T-helper 2 cell (primary cell): ENCODE measurements at regions not wholly inside any gene's neighbourhood (a gene's known extent, or its start where the extent isn't known, plus 50 kb on each side); places are given as distances from the start of the nearest gene placed in this dataset.
"Not testable (repeated sequence)": the region's sequence is repeated elsewhere in the genome, so short reads cannot be mapped to it uniquely, and the experiment has no call there.

Source experiments
- DNase-seq, 5 experiments: peaks; one replicate each; pipeline versions ENCODE4 v3.0.0 to v3.0.0-alpha.2; 2012 to 2022

DNA sequence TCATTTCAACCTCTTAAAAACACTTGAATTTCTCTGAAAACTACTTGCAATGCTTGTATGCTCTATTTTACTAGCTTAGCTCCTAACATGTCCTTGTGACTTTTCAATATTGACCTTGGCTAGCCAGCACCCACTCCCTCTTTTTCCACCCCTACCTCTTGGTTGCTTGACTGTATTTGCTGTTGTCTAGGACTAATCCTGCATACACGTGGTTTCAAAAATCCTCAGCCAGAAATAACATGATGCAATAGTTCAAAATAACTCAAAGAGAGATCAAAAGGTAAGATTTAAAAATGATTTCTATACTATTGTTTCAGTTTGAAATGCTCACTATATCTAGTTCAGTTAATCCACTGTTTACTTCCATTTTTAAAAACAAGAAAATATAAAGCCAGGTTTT, 102.3 kb upstream of the TBX18 start:
- DNase-seq: no peak

DNA sequence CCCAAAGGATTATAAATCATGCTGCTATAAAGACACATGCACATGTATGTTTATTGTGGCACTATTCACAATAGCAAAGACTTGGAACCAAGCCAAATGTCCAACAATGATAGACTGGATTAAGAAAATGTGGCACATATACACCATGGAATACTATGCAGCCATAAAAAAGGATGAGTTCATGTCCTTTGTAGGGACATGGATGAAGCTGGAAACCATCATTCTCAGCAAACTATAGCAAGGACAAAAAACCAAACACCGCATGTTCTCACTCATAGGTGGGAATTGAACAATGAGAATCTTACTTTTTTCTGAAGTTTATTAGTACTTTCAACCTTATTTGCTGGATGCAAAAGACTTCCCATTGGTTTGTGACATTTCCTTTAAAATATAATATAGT, 101.0 kb upstream of the TBX18 start:
- DNase-seq: not testable (repeated sequence)

DNA sequence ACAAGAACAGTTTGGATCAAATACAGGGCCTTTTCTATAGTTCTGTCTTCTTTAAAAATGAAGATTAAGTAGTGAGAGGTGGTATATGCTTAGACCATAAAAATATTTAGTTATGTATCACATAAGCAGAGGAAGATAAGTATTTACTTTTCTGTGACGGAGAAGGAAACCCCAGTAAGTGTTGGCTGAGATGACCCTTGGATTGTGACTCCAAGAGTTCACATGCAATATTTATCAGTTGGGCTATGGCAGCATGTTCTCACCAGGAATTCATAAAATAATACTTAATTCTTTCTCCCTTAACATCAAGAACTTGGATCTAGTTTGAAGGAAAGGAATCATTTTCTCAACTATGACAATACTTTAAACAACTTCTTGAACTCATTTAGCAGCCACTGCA, 98.4 kb upstream of the TBX18 start:
- DNase-seq: no peak

DNA sequence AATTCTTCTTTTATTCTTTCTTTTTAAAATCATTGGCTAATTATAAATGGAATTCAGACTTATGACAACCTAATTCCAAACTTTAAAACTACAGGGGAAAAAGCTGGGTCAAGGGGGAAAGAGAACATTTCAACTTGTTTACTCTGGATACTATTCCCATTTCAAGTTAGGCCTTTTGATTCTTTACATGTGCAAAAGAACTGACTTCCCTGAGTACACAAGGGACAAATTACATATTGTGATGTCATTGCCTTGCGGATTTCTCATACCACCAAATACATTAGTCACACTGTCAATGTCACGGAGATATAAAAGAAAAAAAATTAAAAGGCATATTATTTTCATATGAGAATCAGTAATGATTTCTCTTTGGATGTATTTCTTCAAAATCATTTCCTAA, 96.5 kb upstream of the TBX18 start:
- no peak for DNase-seq

DNA sequence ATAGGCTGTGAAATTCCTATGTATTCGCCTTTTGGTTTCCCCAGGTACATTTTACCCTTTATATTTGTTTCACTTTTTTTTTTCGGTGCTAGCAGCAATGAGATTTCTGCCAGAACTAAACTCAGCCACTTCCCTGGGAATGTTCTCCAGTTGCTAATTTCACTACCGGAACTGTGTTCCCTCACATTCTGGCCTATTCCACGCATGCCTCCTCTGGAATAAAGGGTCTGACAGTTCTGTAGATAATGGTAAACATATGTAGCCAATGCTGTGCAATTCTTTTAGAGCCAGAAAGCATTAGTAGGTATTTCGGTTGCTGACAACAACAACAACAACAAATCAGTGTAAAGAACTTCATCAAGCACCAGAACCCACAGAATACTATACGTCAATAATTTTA, 96.1 kb upstream of the TBX18 start:
- no peak for DNase-seq

DNA sequence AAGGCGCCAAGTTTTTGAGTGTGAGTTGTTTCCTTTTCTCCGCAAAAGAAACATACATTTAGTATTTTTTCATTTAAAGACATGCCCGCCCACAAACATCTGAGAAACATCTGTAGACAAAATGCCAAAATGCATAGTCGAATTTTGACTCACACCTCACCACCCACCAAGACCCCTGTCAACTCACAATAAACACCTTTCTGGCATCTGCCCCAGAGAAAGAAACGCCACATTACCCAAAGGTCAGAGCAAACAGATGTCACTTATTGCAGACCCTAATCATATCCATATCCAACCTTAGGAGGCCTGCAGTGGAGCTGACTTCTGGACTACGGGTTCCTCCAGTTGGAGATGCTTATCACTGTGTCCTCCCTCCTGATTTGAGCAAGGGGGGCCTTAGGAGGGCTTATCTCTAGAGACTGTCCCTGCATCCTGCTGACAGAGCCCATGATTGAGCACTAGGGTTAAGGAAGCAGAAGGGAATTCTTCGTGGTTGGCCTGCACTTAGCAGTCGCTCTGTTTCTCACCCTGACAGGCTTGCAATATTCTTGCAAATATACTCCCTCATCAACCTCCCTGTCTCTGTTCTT, 90.5 kb upstream of the TBX18 start:
- DNase-seq: no peak

DNA sequence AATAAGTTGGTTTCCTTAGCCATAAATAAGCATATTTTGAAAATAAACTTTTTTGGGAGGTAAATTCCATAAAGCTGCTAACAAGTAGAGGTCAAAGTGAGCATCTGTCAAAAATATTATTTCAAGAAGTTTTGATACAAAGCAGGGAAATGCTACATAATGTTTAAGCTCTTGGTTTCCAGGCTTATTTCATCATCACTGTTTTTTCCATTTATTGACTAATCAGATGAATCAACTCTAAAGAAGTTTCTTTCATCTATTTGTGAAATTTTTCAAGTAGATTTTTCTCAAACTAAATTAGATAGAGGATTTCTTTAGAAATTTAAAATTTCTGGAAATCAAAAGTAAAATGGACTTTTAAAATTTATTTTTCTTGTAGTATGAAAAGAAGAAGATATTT, 89.5 kb upstream of the TBX18 start:
- DNase-seq: no peak

DNA sequence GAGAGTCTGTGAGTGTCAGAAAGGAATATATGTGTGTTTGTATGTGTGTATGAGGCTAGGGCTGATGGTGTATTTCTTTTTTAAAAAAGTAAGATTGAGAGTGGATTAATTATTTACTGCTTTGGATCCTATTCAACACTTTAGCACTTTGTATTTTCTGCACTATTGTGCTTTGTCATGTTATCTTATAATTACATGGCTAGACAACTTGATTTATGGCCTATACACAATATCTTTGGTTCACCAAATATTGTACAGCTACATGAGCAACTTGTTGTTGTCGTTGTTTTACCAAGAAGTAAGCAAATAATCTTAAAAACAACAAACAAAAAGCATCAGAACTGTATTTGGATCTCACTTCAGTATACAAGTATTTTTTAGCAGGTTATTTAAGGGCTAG, 84.6 kb upstream of the TBX18 start:
- no peak for DNase-seq

DNA sequence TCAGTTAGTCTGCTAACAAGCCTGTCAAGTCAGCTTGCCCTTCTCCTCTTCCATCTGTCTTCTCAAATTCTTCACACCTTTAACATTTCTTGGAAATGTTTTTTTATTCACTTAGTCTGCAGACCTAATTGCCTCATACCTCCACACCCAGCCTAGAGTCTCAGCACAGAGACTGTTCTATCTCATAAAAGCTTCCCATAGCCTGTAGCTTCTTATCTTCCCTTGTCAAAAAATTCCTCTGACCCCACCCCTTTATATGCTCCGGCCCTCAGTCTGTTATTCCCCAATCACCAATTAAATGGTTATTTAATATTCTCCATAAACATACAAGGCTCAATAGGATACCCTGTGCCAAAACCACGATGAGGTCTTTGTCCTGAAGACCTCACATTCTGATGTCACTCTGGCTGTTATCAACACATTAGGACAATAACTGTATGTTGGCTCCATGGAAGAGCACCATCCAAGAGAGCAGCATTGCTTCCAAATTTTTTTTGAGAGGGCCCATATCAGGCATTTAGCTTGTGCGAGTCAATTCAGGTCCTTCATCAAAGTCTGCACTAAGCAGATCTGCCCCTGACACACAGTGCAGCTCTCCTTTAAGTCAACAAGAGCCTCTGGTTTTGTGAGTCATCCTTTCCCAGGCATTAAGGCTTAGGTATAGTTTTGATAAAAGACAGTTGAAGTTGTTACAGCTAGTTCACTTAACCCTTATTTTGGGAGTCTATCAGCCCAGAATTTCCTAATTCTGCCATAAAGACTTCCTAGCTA, 83.2 kb upstream of the TBX18 start:
- DNase-seq: no peak

DNA sequence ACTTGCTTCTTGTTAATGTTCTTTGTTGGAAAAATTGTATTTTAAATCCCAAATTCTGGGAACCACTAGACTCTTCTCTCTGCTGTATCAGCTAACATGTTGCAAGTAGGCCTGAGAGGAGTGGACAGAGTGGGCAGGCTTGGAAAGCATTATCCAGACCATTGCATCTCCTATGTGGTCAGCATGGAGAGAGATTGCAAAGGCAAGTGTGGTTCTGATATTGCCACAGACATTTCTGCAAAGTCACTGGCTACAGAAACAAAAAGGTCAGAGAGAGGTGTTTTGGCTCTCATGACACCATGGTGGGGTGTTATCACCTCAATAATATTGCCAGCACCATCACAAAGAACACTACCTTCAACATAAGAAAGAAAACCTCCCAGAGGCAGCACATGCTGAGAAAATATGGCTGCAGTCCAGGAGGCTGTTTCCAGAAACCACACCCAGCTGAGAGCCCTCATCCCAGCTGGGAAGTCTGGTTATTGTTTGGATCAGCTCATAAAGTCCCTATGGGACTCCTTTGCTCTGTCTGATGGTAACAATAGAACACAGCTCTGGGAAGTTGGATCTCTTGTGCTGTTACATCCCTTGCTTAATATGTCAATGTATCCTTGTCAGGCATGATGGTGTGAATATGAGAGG, 78.2 kb upstream of the TBX18 start:
- DNase-seq: no peak

DNA sequence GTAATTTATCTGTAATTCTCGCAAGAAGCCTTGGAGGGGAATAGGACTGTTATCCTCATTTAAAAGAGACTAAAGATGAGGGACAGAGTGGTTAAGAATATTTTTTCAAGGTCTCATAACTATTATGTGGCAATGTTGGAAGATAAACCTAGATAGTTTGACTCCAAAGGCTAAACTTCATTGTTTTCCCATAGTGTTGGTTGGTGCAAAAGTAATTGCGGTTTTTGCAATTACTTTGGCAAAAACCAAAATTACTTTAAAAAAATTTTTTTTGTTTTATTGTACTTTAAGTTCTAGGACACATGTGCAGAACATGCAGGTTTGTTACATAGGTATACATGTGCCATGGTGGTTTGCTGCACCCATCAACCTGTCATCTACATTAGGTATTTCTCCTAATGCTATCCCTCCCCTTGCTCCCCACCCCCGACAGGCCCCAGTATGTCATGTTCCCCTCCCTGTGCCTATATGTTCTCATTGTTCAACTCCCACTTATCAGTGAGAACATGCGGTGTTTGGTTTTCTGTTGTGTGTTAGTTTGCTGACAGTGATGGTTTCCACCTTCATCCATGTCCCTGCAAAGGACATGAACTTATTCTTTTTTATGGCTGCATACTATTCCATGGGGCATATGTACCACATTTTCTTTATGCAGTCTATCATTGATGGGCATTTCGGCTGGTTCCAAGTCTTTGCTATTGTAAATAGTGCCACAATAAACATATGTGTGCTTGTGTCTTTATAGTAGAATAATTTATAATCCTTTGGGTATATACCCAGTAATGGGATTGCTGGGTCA, 72.9 kb upstream of the TBX18 start:
- DNase-seq: not testable (repeated sequence)

DNA sequence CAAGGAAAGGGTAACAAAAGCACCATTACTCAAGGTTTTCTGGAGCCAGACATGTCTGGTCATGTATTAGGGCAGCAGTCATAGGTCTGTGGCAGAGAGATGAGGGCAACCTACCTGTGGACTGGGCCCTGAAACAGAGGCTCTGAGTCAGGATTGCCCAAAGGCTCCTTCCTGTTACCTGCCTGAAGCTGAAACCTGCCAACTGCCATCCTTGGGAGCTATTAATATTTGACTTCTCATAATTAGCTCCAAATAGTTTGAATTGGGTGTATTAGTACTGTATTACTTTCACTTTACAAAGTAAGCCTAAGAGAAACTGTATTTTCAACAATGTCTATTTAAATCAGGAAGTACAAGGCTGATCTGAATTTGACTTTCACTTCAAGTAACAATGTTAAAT, 72.0 kb upstream of the TBX18 start:
- DNase-seq: no peak

DNA sequence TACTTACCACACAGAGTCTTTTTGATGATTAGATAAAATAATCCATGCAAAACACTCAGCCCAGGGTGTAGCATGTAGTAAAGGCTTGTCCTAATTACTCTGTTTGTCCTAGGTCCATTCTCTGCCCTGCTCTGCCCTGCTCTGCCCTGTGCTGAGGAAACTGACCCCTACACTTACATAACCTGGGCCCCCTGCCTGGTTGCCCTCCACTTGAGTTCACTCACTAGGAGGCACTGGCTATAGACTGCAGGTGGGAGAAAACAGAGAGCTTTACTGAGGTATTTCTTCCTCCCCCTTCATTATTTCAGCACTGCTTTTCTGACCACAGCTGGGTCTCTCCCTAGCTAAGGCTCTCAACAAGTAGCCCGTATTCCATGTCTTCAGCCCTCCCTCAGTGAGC, 70.9 kb upstream of the TBX18 start:
- no peak for DNase-seq

DNA sequence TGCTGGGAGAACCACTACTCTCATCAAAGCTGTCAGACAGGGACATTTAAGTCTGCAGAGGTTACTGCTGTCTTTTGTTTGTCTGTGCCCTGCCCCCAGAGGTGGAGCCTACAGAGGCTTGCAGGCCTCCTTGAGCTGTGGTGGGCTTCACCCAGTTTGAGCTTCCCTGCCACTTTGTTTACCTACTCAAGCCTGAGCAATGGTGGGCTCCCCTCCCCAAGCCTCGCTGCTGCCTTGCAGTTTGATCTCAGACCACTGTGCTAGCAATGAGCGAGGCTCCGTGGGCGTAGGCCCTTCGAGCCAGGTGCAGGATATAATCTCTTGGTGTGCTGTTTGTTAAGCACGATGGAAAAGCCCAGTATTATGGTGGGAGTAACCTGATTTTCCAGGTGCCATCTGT, 67.5 kb upstream of the TBX18 start:
- not testable (repeated sequence) for DNase-seq

DNA sequence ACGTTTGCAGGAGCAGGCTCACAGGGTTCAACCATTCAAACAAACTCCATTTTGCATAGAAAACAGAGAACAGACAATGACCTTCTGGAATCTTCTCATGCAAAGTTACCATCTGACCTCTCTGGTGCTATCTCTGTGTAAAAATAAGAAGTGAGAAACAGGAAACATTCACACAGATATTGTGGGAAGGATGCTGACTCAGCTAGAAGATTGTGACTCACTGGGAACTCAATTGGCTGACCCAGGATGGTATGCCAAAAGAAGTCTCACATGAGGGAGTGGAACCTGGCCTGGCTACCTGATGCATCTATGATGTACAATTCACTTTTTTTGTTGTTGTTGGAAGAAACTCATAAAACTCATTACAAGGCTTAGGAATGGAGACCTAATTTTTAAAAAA, 61.1 kb upstream of the TBX18 start:
- DNase-seq: no peak

DNA sequence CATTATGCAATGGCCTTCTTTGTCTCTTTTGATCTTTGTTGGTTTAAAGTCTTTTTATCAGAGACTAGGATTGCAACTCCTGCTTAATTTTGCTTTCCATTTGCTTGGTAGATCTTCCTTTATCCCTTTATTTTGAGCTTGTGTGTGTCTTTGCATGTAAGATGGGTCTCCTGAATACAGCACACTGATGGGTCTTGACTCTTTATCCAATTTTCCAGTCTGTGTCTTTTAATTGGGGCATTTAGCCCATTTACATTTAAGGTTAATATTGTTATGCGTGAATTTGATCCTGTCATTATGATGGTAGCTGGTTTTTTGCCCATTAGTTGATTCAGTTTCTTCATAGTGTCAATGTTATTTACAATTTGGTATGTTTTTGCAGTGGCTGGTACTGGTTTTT, 56.9 kb upstream of the TBX18 start:
- not testable (repeated sequence) for DNase-seq

DNA sequence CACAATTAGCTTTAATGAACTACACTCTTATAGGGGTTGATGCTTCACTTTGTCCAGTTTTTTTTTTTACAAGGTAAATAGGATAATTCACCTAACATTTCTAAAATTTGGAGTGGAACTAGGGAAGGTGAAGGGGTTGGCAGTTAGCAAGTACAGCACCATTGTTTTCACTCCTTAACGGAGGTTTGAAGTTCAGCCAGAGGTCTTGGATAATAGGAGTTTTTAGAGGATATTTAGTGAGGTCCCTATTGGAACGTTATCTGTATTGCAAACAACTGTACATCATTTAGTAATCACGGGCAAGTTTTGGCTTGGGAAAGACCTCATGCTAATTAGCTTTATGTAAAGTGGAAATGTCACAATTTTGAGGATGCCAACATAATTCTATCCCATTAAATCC, 52.3 kb upstream of the TBX18 start:
- DNase-seq: no peak

DNA sequence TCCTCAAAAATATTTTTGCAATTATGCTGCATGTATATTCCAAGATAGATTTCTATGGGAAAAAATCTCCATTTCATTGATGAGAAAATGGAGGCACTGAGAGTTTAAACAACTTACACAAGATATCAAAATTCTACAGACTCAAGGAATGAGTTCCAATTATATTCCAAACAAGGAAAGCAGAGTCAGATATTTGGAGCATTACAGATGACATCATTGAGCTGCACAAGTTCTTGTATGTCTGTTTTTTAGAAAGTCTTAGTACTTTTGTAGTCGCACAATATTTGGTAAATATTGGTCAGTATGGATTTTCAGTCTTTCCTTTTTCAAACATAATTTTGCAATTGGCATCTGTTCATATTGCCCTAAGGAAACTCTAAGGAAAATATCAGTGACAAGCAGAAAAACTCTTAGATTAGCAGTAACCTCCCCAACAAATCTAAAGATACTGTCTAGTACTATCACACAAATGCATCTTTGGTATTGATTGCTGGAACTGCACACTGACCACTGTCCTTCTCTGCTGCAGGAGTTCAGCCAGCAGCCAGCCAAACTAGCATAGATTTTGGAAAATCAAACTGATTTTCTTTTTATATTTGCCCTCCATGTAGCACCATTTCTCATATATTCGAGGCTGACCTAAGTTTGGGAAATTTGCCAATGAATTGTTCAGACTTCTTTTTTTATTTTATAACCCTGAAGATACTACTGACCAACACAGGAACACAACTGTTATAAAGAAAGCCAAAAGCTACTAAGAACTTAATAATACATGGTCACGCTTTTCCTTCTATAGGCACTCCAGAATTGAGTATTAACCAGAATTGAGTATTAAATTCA, 51.7 kb upstream of the TBX18 start:
- DNase-seq: no peak
